OCI-LY7 (cell line): ENCODE measurements at regions not wholly inside any gene's neighbourhood (a gene's known extent, or its start where the extent isn't known, plus 50 kb on each side); places are given as distances from the start of the nearest gene placed in this dataset.

Source experiments
- BruUV-seq: library from RNA; stranded (reverse); fragments of 400-500 nt; replicated peaks from 2 replicates; lab custom pipeline; 2021; lab: Mats Ljungman, UMichigan
- CTCF ChIA-PET: fragments of 300-600 bp; sonication (Branson Sonifier 250); formaldehyde crosslinking; loops from one replicate; lab custom pipeline; 2022; ENCODE audit warnings: antibody characterized with exemption; ENCODE audit not compliant: unreplicated experiment; lab: Charles Lee
- POLR2A ChIA-PET: fragments of 300-600 bp; sonication (Branson Sonifier 250); formaldehyde crosslinking; loops from one replicate; lab custom pipeline; 2022; ENCODE audit warnings: antibody characterized with exemption; lab: Charles Lee
- DNase-seq: peaks from one replicate; pipeline ENCODE4 v3.0.0-alpha.2; 2015; ENCODE audit warnings: low spot score
- H2AFZ ChIP-seq: fragments of 200-600 bp; sonication (generic), shearing (Covaris generic); 2 replicates; pipeline ENCODE4 v1.6.1; 2014; ENCODE audit warnings: mild to moderate bottlenecking, antibody characterized with exemption, low read length, moderate library complexity
- H3K27ac ChIP-seq: fragments of 200-600 bp; sonication (generic); 2 replicates; pipeline ENCODE4 v1.5.1; 2014; ENCODE audit warnings: mixed run types, low read depth, mild to moderate bottlenecking, moderate library complexity, low read length, inconsistent platforms; ENCODE audit not compliant: poor library complexity, severe bottlenecking
- H3K36me3 ChIP-seq: fragments of 200-600 bp; sonication (generic); 2 replicates; pipeline ENCODE4 v1.6.1; 2014; ENCODE audit warnings: mild to moderate bottlenecking, antibody characterized with exemption, low read length, moderate library complexity, mixed read lengths; ENCODE audit not compliant: insufficient read depth
- H3K4me1 ChIP-seq: fragments of 200-600 bp; sonication (generic); 2 replicates; pipeline ENCODE4 v1.5.1; 2014; ENCODE audit warnings: mild to moderate bottlenecking, low read length; ENCODE audit not compliant: insufficient read depth, poor library complexity, severe bottlenecking
- H3K4me2 ChIP-seq: fragments of 200-600 bp; sonication (generic); 2 replicates; pipeline ENCODE4 v1.6.1; 2014; ENCODE audit warnings: mild to moderate bottlenecking, low read length
- H3K4me3 ChIP-seq: fragments of 200-600 bp; sonication (generic); 2 replicates; pipeline ENCODE4 v1.5.1; 2014; ENCODE audit warnings: mild to moderate bottlenecking, low read depth, low read length; ENCODE audit not compliant: poor library complexity, severe bottlenecking
- H3K79me2 ChIP-seq: fragments of 200-600 bp; sonication (generic); 2 replicates; pipeline ENCODE4 v1.6.1; 2016; ENCODE audit warnings: low read depth, mild to moderate bottlenecking, low read length, moderate library complexity, mixed read lengths; ENCODE audit not compliant: insufficient read depth
- H3K9me2 ChIP-seq: fragments of 200-600 bp; sonication (generic); 2 replicates; pipeline ENCODE4 v1.6.1; 2016; ENCODE audit warnings: mild to moderate bottlenecking, low read length, mixed read lengths; ENCODE audit not compliant: insufficient read depth
- H3K9me3 ChIP-seq: fragments of 200-600 bp; sonication (generic); 2 replicates; pipeline ENCODE4 v1.6.1; 2014; ENCODE audit warnings: mild to moderate bottlenecking, mixed run types, low read length, mixed read lengths
- H4K20me1 ChIP-seq: fragments of 200-600 bp; sonication (generic); 2 replicates; pipeline ENCODE4 v1.6.1; 2014; ENCODE audit warnings: mild to moderate bottlenecking, antibody characterized with exemption, low read length, moderate library complexity, mixed read lengths; ENCODE audit not compliant: insufficient read depth
- CTCF ChIP-seq: fragments of 200-600 bp; sonication (generic); conservative IDR thresholded peaks from 2 replicates; pipeline ENCODE4 v1.5.1; 2014; ENCODE audit warnings: mild to moderate bottlenecking, antibody characterized with exemption, low read length, moderate library complexity, mixed read lengths
- EZH2phosphoT487 ChIP-seq: fragments of 200-600 bp; sonication (generic); IDR thresholded peaks from 2 replicates; pipeline ENCODE4 v1.6.1; 2018; ENCODE audit warnings: low read depth, borderline replicate concordance, mild to moderate bottlenecking, mixed run types, antibody characterized with exemption, low read length, moderate library complexity, mixed read lengths
- intact Hi-C: fragments of 100-400 bp; cut with micrococcal nuclease; formaldehyde crosslinking; loops from one replicate; pipeline ENCODE4 v1.10.0; 2022; ENCODE audit not compliant: unreplicated experiment

GRCh38 chr2:16291226-16291625, 350.9 kb downstream of the MYCN start:
- Histone ChIP-seq H3K4me3 (no peak overlapping the region), H3K27ac (no peak overlapping the region), H2AFZ (no peak overlapping the region), H3K79me2 (no peaks in the 10 kb centered on the region), H3K4me2 (no peak overlapping the region), H3K9me2 (no peaks in the 10 kb centered on the region), H3K9me3 (no peaks in the 10 kb centered on the region), H4K20me1 (no peaks in the 10 kb centered on the region), H3K36me3 (no peaks in the 10 kb centered on the region), H3K4me1 (no peaks in the 10 kb centered on the region)
- intact Hi-C loops, result no loop called here
- no peak for TF ChIP-seq CTCF
- no peak for TF ChIP-seq EZH2phosphoT487
- BruUV-seq, result no TSS peak
- no peak for DNase-seq
- CTCF ChIA-PET, result no interaction called here
- POLR2A ChIA-PET, result no interaction called here

GRCh38 chr2:16290311-16291020, 350.1 kb downstream of the MYCN start:
- DNase-seq, result no peak
- H3K79me2 ChIP-seq, result no peaks in the 10 kb centered on the region
- H3K9me3 ChIP-seq, result no peaks in the 10 kb centered on the region
- H4K20me1 ChIP-seq, result no peaks in the 10 kb centered on the region
- H3K9me2 ChIP-seq, result no peaks in the 10 kb centered on the region
- ChIA-PET POLR2A (interaction anchor here (0.8 kb wide), 1 partner anchor 11 kb away, joined by 3 read pairs; no protein-coding TSS in a partner anchor), CTCF (no interaction called here)
- H3K4me1 ChIP-seq, result no peaks in the 10 kb centered on the region
- intact Hi-C loops, result no loop called here
- no peak overlapping the region for H3K4me3 ChIP-seq
- TF ChIP-seq EZH2phosphoT487 (no peak), CTCF (no peak)
- no peak overlapping the region for H2AFZ ChIP-seq
- H3K36me3 ChIP-seq, result no peaks in the 10 kb centered on the region
- no peak overlapping the region for H3K4me2 ChIP-seq
- H3K27ac ChIP-seq, result no peak overlapping the region
- no TSS peak for BruUV-seq

- ChIA-PET CTCF (interaction anchor here (0.5 kb wide), 1 partner anchor 25 kb away, joined by 9 read pairs; no protein-coding TSS in a partner anchor), POLR2A (interaction anchor here (0.6 kb wide), 1 partner anchor 888 kb away, joined by 3 read pairs; no protein-coding TSS in a partner anchor)
- intact Hi-C loops, result no loop called here
- no peak for TF ChIP-seq CTCF
- Histone ChIP-seq H3K27ac (no peak overlapping the region), H3K4me3 (no peak overlapping the region), H3K36me3 (no peaks in the 10 kb centered on the region), H3K9me2 (no peaks in the 10 kb centered on the region), H3K4me2 (no peak overlapping the region), H2AFZ (no peak overlapping the region), H3K79me2 (no peaks in the 10 kb centered on the region), H4K20me1 (no peaks in the 10 kb centered on the region), H3K4me1 (no peaks in the 10 kb centered on the region), H3K9me3 (no peaks in the 10 kb centered on the region)
- no peak for DNase-seq
- no TSS peak for BruUV-seq
Observed at GRCh38 chr2:16288371-16289112, 348.2 kb downstream of the MYCN start.
